ENCODE measurements at regions not wholly inside any gene's neighbourhood (a gene's known extent, or its start where the extent isn't known, plus 50 kb on each side); places are given as distances from the start of the nearest gene placed in this dataset.
"Not testable (repeated sequence)": the region's sequence is repeated elsewhere in the genome, so short reads cannot be mapped to it uniquely, and the experiment has no call there.

- no peak for DNase-seq
- Mint-ChIP-seq H3K27ac (no peak overlapping the region), H3K9me3 (no peaks in the 10 kb centered on the region), H3K4me3 (no peak overlapping the region), H3K4me1 (no peaks in the 10 kb centered on the region), H3K36me3 (no peaks in the 10 kb centered on the region), H3K27me3 (peaks cover 22% of the 10 kb centered on the region)
Observed at GRCh38 chr1:5622412-5622811, 369.8 kb downstream of the NPHP4 start.

- Mint-ChIP-seq H3K36me3 (no peaks in the 10 kb centered on the region), H3K4me3 (no peak overlapping the region), H3K27me3 (peaks cover 22% of the 10 kb centered on the region), H3K4me1 (no peaks in the 10 kb centered on the region), H3K9me3 (no peaks in the 10 kb centered on the region), H3K27ac (no peak overlapping the region)
- DNase-seq: no peak
Observed at GRCh38 chr1:5621692-5622091, 370.5 kb downstream of the NPHP4 start.

- Mint-ChIP-seq H3K36me3 (no peaks in the 10 kb centered on the region), H3K4me1 (no peaks in the 10 kb centered on the region), H3K9me3 (no peaks in the 10 kb centered on the region), H3K27ac (no peak overlapping the region), H3K4me3 (no peak overlapping the region), H3K27me3 (peaks cover 19% of the 10 kb centered on the region)
- no peak for DNase-seq
Observed at GRCh38 chr1:5620997-5621396, 371.2 kb downstream of the NPHP4 start.

GRCh38 chr1:5620418-5620817, 371.8 kb downstream of the NPHP4 start:
- no peak overlapping the region for H3K4me3 Mint-ChIP-seq
- no peaks in the 10 kb centered on the region for H3K9me3 Mint-ChIP-seq
- H3K27me3 Mint-ChIP-seq: peaks cover 23% of the 10 kb centered on the region
- H3K36me3 Mint-ChIP-seq: no peaks in the 10 kb centered on the region
- no peak for DNase-seq
- H3K27ac Mint-ChIP-seq: no peak overlapping the region
- H3K4me1 Mint-ChIP-seq: no peaks in the 10 kb centered on the region

- DNase-seq: no peak
- Mint-ChIP-seq H3K9me3 (no peaks in the 10 kb centered on the region), H3K27me3 (peaks cover 27% of the 10 kb centered on the region), H3K36me3 (no peaks in the 10 kb centered on the region), H3K4me1 (no peaks in the 10 kb centered on the region), H3K4me3 (no peak overlapping the region), H3K27ac (no peak overlapping the region)
Observed at GRCh38 chr1:5619469-5619868, 372.8 kb downstream of the NPHP4 start.

GRCh38 chr1:5617546-5617945, 374.7 kb downstream of the NPHP4 start:
- no peak for DNase-seq
- H3K36me3 Mint-ChIP-seq: no peaks in the 10 kb centered on the region
- H3K4me3 Mint-ChIP-seq: no peak overlapping the region
- H3K27me3 Mint-ChIP-seq: peaks cover 36% of the 10 kb centered on the region
- H3K27ac Mint-ChIP-seq: no peak overlapping the region
- H3K9me3 Mint-ChIP-seq: no peaks in the 10 kb centered on the region
- H3K4me1 Mint-ChIP-seq: no peaks in the 10 kb centered on the region

GRCh38 chr1:5617179-5617520, 375.1 kb downstream of the NPHP4 start:
- no peaks in the 10 kb centered on the region for H3K4me1 Mint-ChIP-seq
- no peak for DNase-seq
- H3K27ac Mint-ChIP-seq: no peak overlapping the region
- no peaks in the 10 kb centered on the region for H3K9me3 Mint-ChIP-seq
- H3K36me3 Mint-ChIP-seq: no peaks in the 10 kb centered on the region
- H3K27me3 Mint-ChIP-seq: peaks cover 38% of the 10 kb centered on the region
- H3K4me3 Mint-ChIP-seq: no peak overlapping the region

GRCh38 chr1:5616366-5617178, 375.7 kb downstream of the NPHP4 start:
- Mint-ChIP-seq H3K27ac (no peak overlapping the region), H3K9me3 (no peaks in the 10 kb centered on the region), H3K36me3 (no peaks in the 10 kb centered on the region), H3K4me3 (no peak overlapping the region), H3K4me1 (no peaks in the 10 kb centered on the region), H3K27me3 (peaks cover 43% of the 10 kb centered on the region)
- no peak for DNase-seq

- DNase-seq: no peak
- H3K36me3 Mint-ChIP-seq: no peaks in the 10 kb centered on the region
- no peak overlapping the region for H3K27ac Mint-ChIP-seq
- H3K4me3 Mint-ChIP-seq: no peak overlapping the region
- peaks cover 54% of the 10 kb centered on the region for H3K27me3 Mint-ChIP-seq
- no peaks in the 10 kb centered on the region for H3K9me3 Mint-ChIP-seq
- H3K4me1 Mint-ChIP-seq: no peaks in the 10 kb centered on the region
Observed at GRCh38 chr1:5615076-5615475, 377.1 kb downstream of the NPHP4 start.

- Mint-ChIP-seq H3K4me3 (no peak overlapping the region), H3K9me3 (peaks cover 5% of the 10 kb centered on the region), H3K4me1 (no peaks in the 10 kb centered on the region), H3K27ac (no peak overlapping the region), H3K36me3 (peaks cover 4% of the 10 kb centered on the region), H3K27me3 (peaks cover 60% of the 10 kb centered on the region)
- no peak for DNase-seq
Observed at GRCh38 chr1:5613900-5614299, 378.3 kb downstream of the NPHP4 start.

GRCh38 chr1:5611851-5612250, 380.4 kb downstream of the NPHP4 start:
- DNase-seq: no peak
- Mint-ChIP-seq H3K27ac (no peak overlapping the region), H3K36me3 (peaks cover 4% of the 10 kb centered on the region), H3K27me3 (peaks cover 54% of the 10 kb centered on the region), H3K4me1 (no peaks in the 10 kb centered on the region), H3K9me3 (peaks cover 5% of the 10 kb centered on the region), H3K4me3 (no peak overlapping the region)

- H3K27me3 Mint-ChIP-seq: peaks cover 54% of the 10 kb centered on the region
- no peak for DNase-seq
- H3K36me3 Mint-ChIP-seq: peaks cover 4% of the 10 kb centered on the region
- H3K4me3 Mint-ChIP-seq: no peak overlapping the region
- no peaks in the 10 kb centered on the region for H3K4me1 Mint-ChIP-seq
- H3K9me3 Mint-ChIP-seq: peaks cover 5% of the 10 kb centered on the region
- no peak overlapping the region for H3K27ac Mint-ChIP-seq
Observed at GRCh38 chr1:5611431-5611830, 380.8 kb downstream of the NPHP4 start.

GRCh38 chr1:5610432-5610831, 381.8 kb downstream of the NPHP4 start:
- no peak overlapping the region for H3K4me3 Mint-ChIP-seq
- no peak for DNase-seq
- no peaks in the 10 kb centered on the region for H3K4me1 Mint-ChIP-seq
- H3K9me3 Mint-ChIP-seq: peaks cover 5% of the 10 kb centered on the region
- H3K27me3 Mint-ChIP-seq: peaks cover 50% of the 10 kb centered on the region
- H3K36me3 Mint-ChIP-seq: peaks cover 4% of the 10 kb centered on the region
- no peak overlapping the region for H3K27ac Mint-ChIP-seq

- Mint-ChIP-seq H3K36me3 (no peaks in the 10 kb centered on the region), H3K4me3 (no peak overlapping the region), H3K9me3 (no peaks in the 10 kb centered on the region), H3K4me1 (no peaks in the 10 kb centered on the region), H3K27me3 (peaks cover 34% of the 10 kb centered on the region), H3K27ac (no peak overlapping the region)
- no peak for DNase-seq
Observed at GRCh38 chr1:5603353-5604104, 388.7 kb downstream of the NPHP4 start.

GRCh38 chr1:5602718-5603117, 389.5 kb downstream of the NPHP4 start:
- H3K4me1 Mint-ChIP-seq, DNase-seq, H3K36me3 Mint-ChIP-seq, H3K27ac Mint-ChIP-seq, H3K4me3 Mint-ChIP-seq, H3K9me3 Mint-ChIP-seq: not testable (repeated sequence)
- peaks cover 34% of the 10 kb centered on the region for H3K27me3 Mint-ChIP-seq

GRCh38 chr1:5601516-5601915, 390.7 kb downstream of the NPHP4 start:
- no peak overlapping the region for H3K4me3 Mint-ChIP-seq
- no peaks in the 10 kb centered on the region for H3K36me3 Mint-ChIP-seq

More at GRCh38 chr1:5601516-5601915, 390.7 kb downstream of the NPHP4 start:
- Mint-ChIP-seq H3K4me1 (no peaks in the 10 kb centered on the region), H3K27ac (no peak overlapping the region), H3K27me3 (peaks cover 31% of the 10 kb centered on the region), H3K9me3 (no peaks in the 10 kb centered on the region)
- DNase-seq: no peak
